Gastroesophageal sphincter (tissue), 4 donors: ENCODE measurements at regions not wholly inside any gene's neighbourhood (a gene's known extent, or its start where the extent isn't known, plus 50 kb on each side); places are given as distances from the start of the nearest gene placed in this dataset.
A peak's percentile ranks its signal among the peaks of the same experiment; 100 is the strongest.

Experiments used
- ATAC-seq: fragments of 150-250 bp; one replicate; pipeline ENCODE4 v1.9.1; 2016; ENCODE audit warnings: mild to moderate bottlenecking, moderate library complexity
- H3K27ac ChIP-seq, 4 donors: fragments of 200-600 bp; sonication (generic) in 3 of 4; 1 replicate in 3 of 4; 2 replicates in 1 of 4; pipeline ENCODE4 v1.5.1; 2016 to 2019
- H3K27me3 ChIP-seq: fragments of 200-600 bp; sonication (generic); one replicate; pipeline ENCODE4 v1.5.1; 2019
- H3K36me3 ChIP-seq, 2 donors: fragments of 200-600 bp; sonication (generic); one replicate each; pipeline ENCODE4 v1.5.1; 2019; ENCODE audit warnings: control low read depth in 1 of 2
- H3K4me1 ChIP-seq, 3 donors: fragments of 200-600 bp; sonication (generic); 1 replicate in 2 of 3; 2 replicates in 1 of 3; pipeline ENCODE4 v1.5.1; 2016 to 2019; ENCODE audit warnings: control low read depth in 2 of 3
- H3K4me3 ChIP-seq, 2 donors: fragments of 200-600 bp; sonication (generic); one replicate each; pipeline ENCODE4 v1.5.1; 2019; ENCODE audit warnings: mild to moderate bottlenecking in 1 of 2, moderate library complexity in 1 of 2
- H3K9me3 ChIP-seq, 3 donors: fragments of 200-600 bp; sonication (generic); one replicate each; pipeline ENCODE4 v1.5.1; 2017 to 2019; ENCODE audit warnings: control low read depth in 2 of 3
- EP300 ChIP-seq: sonication (generic); formaldehyde crosslinking; IDR thresholded peaks from one replicate; pipeline ENCODE4 v1.6.1; 2017; ENCODE audit warnings: antibody characterized with exemption, mild to moderate bottlenecking
- POLR2A ChIP-seq, 2 donors: fragments of 450-650 bp; IDR thresholded peaks; one replicate each; pipeline ENCODE4 v1.6.1; 2017; ENCODE audit warnings: antibody characterized with exemption in 2 of 2, mild to moderate bottlenecking in 2 of 2, moderate library complexity in 1 of 2
- POLR2AphosphoS5 ChIP-seq: sonication (generic); formaldehyde crosslinking; IDR thresholded peaks from one replicate; pipeline ENCODE4 v1.6.1; 2017; ENCODE audit warnings: antibody characterized with exemption
- WGBS, 2 donors: methylation state at CpG; one replicate each; pipeline ENCODE4 v1.1.5; 2018; ENCODE audit warnings: low coverage in 1 of 2; 5-methylcytosine and 5-hydroxymethylcytosine counted together
- TF ChIP-seq, protein P1 (sequence below), 4 experiments: fragments of 200-600 bp in 2 of 4; fragments of 450-650 bp in 2 of 4; sonication (generic) in 1 of 4; IDR thresholded peaks; one replicate each; pipeline ENCODE4 v1.5.1; 2017 to 2019; ENCODE audit warnings: antibody characterized with exemption in 4 of 4, mild to moderate bottlenecking in 2 of 4, moderate library complexity in 2 of 4

DNA sequence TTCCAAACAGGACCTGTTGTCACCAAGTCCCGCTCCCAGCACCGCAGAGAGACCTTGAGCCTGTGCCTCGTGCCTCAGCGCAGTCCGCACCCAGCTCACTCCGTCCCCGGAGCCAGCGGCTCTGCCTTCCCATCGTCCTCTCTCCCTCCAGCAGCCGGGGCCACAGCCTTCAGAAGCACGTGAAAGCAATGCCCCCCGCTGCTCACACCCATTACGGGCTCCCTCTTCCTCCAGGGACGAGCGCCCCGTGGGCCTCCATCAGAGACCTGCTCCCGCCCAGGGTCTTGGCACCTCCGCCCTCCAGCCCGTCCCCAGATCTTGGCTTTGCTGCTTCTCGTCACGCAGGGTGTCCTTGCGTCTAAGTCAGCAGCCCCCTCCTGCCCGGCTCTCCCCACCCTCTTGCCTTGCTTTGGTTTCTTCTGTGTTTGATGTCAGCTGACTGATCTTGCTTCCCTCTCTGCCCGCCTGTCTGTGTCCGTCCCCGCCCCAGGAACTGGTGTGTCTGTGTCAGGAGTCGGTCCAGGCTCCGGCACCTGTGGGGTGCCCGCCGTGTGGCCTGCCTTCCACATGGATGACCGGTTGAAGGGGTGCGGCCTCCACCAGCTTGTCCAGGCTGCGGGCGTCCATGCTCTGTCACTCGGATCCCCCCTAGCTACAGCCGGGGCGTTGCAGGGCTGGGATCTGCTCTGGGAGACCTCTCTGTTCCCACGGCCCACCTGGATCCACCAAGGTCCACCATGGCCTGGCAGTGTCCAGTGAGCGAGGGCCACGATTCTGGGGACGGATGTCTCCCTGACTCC lies 61.9 kb downstream of the FOXL3 start:
- Histone ChIP-seq H3K9me3 (no peaks in the 10 kb centered on the region), H3K27me3 (no peaks in the 10 kb centered on the region), H3K4me3 (peak overlapping the region in 1 of 2 donors; percentile 7), H3K27ac (no peak overlapping the region), H3K4me1 (no peaks in the 10 kb centered on the region), H3K36me3 (no peaks in the 10 kb centered on the region)
- no peak for ATAC-seq
- TF ChIP-seq EP300 (no peak), POLR2A (IDR thresholded peaks at IDR 0.05) (no peak), POLR2AphosphoS5 (no peak)
- TF ChIP-seq, protein P1, sequence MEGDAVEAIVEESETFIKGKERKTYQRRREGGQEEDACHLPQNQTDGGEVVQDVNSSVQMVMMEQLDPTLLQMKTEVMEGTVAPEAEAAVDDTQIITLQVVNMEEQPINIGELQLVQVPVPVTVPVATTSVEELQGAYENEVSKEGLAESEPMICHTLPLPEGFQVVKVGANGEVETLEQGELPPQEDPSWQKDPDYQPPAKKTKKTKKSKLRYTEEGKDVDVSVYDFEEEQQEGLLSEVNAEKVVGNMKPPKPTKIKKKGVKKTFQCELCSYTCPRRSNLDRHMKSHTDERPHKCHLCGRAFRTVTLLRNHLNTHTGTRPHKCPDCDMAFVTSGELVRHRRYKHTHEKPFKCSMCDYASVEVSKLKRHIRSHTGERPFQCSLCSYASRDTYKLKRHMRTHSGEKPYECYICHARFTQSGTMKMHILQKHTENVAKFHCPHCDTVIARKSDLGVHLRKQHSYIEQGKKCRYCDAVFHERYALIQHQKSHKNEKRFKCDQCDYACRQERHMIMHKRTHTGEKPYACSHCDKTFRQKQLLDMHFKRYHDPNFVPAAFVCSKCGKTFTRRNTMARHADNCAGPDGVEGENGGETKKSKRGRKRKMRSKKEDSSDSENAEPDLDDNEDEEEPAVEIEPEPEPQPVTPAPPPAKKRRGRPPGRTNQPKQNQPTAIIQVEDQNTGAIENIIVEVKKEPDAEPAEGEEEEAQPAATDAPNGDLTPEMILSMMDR (IDR thresholded peaks at IDR 0.05), result no peak
- WGBS, 2 donors, result 64% methylated on average over 13 of the region's 41 CpGs; no CpG with 5 or more reads in 1 of the 2 donors

DNA sequence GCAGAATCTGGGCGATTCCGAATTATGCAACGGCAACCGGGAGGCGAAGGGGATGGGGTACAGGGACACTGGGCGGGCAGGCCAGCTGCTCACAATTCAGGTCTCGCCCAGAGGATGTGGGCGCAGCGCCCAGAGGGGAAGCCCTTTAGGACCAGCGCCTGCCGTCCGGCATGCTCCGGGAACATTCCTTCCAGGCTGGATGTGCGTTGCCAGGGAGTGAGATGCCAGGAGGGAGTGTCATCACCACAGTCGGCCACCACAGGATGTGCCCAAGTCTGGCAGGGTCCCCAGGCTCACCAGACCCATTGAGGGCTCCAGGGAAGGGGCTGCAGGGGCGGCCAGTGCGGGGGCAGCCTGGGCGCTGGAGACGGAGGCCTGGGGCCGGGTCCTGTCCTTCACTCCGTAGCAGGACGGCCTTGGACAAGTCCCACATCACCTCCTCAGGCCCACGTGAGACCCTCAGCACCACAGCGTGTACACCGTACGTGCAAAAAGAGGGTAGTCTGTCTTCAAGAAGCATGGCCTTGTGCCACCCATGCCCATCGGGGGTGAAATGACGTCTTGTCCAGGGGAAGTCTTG lies 63.9 kb downstream of the FOXL3 start:
- Histone ChIP-seq H3K9me3 (peaks cover 0 to 9% (median 0%) of the 10 kb centered on the region in 3 donors), H3K27me3 (peaks cover 2% of the 10 kb centered on the region), H3K4me1 (no peaks in the 10 kb centered on the region), H3K27ac (peak overlapping the region in 1 of 4 donors; percentile 42), H3K4me3 (no peak overlapping the region), H3K36me3 (no peaks in the 10 kb centered on the region)
- no peak for ATAC-seq
- 60 to 80% methylated on average over 1 of the region's 28 CpGs for WGBS, 2 donors
- no peak for TF ChIP-seq POLR2A (IDR thresholded peaks at IDR 0.05)
- TF ChIP-seq, protein P1 (IDR thresholded peaks at IDR 0.05), result no peak
- TF ChIP-seq EP300, result no peak
- TF ChIP-seq POLR2AphosphoS5, result no peak

DNA sequence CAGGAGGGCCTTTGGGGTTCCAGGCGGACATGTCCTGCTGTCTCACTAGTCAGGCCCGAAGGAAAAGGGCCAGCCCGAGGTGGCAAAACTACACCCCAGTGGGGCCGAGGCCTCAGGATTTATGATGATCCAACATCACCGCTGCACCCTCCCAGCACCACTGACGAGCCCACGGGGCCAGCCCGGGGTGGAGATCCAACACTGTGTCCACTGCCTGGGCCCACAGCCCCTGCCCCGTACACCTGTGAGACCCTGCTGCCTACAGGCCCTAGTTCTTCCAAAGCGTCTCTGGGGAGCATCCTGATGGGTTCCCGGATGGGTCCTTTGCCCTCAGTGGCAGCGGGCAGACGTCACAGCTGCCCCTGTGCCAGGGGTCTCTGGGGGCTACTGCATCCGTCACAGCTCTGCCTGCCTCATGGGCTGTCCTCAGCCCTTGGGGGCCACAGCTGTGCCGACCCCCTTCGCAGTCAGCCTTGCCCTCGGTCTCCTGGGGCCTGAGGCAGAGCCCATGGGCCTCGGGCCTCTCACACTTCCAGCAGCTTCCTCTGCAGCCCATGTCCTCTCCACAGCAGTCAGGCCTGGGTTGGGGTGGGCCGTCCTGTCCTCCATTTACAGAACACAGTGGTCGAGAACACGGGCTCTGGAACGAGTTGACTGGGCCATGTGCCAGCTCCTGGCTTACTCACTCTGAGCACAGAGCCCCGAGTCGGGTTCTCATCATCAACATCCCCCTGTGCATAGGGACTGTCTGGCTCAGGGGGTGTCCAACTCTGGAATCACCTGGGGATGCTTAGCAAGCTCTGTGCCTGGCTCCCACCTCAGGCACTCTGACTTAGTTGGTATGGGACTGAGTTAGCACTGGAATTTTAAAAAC lies 64.9 kb downstream of the FOXL3 start:
- 92% methylated on average over 2 of the region's 24 CpGs; no CpG with 5 or more reads in 1 of the 2 donors for WGBS, 2 donors
- no peak overlapping the region for H3K4me3 ChIP-seq
- no peak for ATAC-seq

DNA sequence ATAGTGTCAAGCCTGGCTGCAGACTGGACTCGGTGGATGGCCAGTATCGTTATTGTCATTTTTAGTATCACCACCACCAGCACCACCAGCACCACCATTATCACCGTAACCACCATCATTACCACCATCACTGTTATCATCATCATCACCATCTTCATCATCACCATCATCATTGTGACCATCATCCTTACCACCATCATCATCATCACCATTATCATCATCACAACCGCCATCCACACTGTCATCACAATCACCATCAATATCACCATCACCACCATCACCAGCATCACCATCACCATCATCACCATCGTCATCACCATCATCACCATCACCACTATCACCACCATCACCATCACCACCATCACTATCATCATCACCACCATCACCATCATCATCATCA lies 65.6 kb downstream of the FOXL3 start:
- WGBS, 2 donors, result 76 to 100% methylated on average over 3 to 5 of the region's 5 CpGs
- Histone ChIP-seq H3K27me3 (peaks cover 19% of the 10 kb centered on the region), H3K36me3 (no peaks in the 10 kb centered on the region), H3K4me1 (no peaks in the 10 kb centered on the region), H3K9me3 (peaks cover 0 to 10% (median 0%) of the 10 kb centered on the region in 3 donors), H3K4me3 (no peak overlapping the region), H3K27ac (no peak overlapping the region)
- no peak for ATAC-seq
- TF ChIP-seq POLR2A (IDR thresholded peaks at IDR 0.05) (no peak), EP300 (no peak), POLR2AphosphoS5 (no peak)
- TF ChIP-seq, protein P1 (IDR thresholded peaks at IDR 0.05), result no peak

More for the DNA sequence above, 64.9 kb downstream of the FOXL3 start:
- no peak for TF ChIP-seq EP300
- TF ChIP-seq, protein P1 (IDR thresholded peaks at IDR 0.05), result no peak
- no peak for TF ChIP-seq POLR2AphosphoS5
- TF ChIP-seq POLR2A (IDR thresholded peaks at IDR 0.05), result no peak
- Histone ChIP-seq H3K27ac (peak overlapping the region in 1 of 4 donors; percentile 39), H3K4me1 (no peaks in the 10 kb centered on the region), H3K36me3 (no peaks in the 10 kb centered on the region), H3K9me3 (peaks cover 0 to 10% (median 0%) of the 10 kb centered on the region in 3 donors), H3K27me3 (peaks cover 12% of the 10 kb centered on the region)
